NCI-H1436 treated with DMSO at 0.1 percent for 48 hours (cell line): ENCODE measurements at regions not wholly inside any gene's neighbourhood (a gene's known extent, or its start where the extent isn't known, plus 50 kb on each side); places are given as distances from the start of the nearest gene placed in this dataset.
"Not testable (repeated sequence)": the region's sequence is repeated elsewhere in the genome, so short reads cannot be mapped to it uniquely, and the experiment has no call there.

Experiments
- DNase-seq: peaks from one replicate; lab custom pipeline; 2025; lab: John Stamatoyannopoulos, UW

- DNase-seq: no peak
Measured at GRCh38 chr4:104129243-104129642, 365.5 kb downstream of the CXXC4 start.

- DNase-seq: no peak
Measured at GRCh38 chr4:104128850-104129213, 365.9 kb downstream of the CXXC4 start.

- no peak for DNase-seq
Measured at GRCh38 chr4:104128031-104128849, 366.5 kb downstream of the CXXC4 start.

- no peak for DNase-seq
Measured at GRCh38 chr4:104123021-104123420, 371.7 kb downstream of the CXXC4 start.

- DNase-seq: no peak
Measured at GRCh38 chr4:104117776-104118175, 376.9 kb downstream of the CXXC4 start.

- DNase-seq: no peak
Measured at GRCh38 chr4:104113850-104114249, 380.8 kb downstream of the CXXC4 start.

- no peak for DNase-seq
Measured at GRCh38 chr4:104099141-104099540, 379.4 kb upstream of the TACR3 start.

GRCh38 chr4:104093247-104093646 lies 373.5 kb upstream of the TACR3 start:
- no peak for DNase-seq

GRCh38 chr4:104073229-104073628 lies 353.4 kb upstream of the TACR3 start:
- DNase-seq: no peak

- DNase-seq: no peak
Measured at GRCh38 chr4:104066533-104066932, 346.7 kb upstream of the TACR3 start.

- peak; percentile 59 for DNase-seq
Measured at GRCh38 chr4:104064646-104065577, 345.1 kb upstream of the TACR3 start.

- DNase-seq: no peak
Measured at GRCh38 chr4:104063341-104063740, 343.6 kb upstream of the TACR3 start.

- no peak for DNase-seq
Measured at GRCh38 chr4:104044369-104044768, 324.6 kb upstream of the TACR3 start.

- DNase-seq: no peak
Measured at GRCh38 chr4:104032896-104033295, 313.1 kb upstream of the TACR3 start.

- DNase-seq: no peak
Measured at GRCh38 chr4:104025251-104025650, 305.5 kb upstream of the TACR3 start.

GRCh38 chr4:104022831-104023230 lies 303.0 kb upstream of the TACR3 start:
- DNase-seq: no peak

- DNase-seq: no peak
Measured at GRCh38 chr4:104022226-104022625, 302.4 kb upstream of the TACR3 start.

- no peak for DNase-seq
Measured at GRCh38 chr4:104020641-104021040, 300.9 kb upstream of the TACR3 start.

GRCh38 chr4:104017213-104017612 lies 297.4 kb upstream of the TACR3 start:
- no peak for DNase-seq

GRCh38 chr4:104015680-104016079 lies 295.9 kb upstream of the TACR3 start:
- DNase-seq: peak; percentile 10

- no peak for DNase-seq
Measured at GRCh38 chr4:104010722-104011121, 290.9 kb upstream of the TACR3 start.

- DNase-seq: not testable (repeated sequence)
Measured at GRCh38 chr4:104002318-104002717, 282.5 kb upstream of the TACR3 start.

GRCh38 chr4:103998756-103999155 lies 279.0 kb upstream of the TACR3 start:
- DNase-seq: no peak
